ENCODE measurements at regions not wholly inside any gene's neighbourhood (a gene's known extent, or its start where the extent isn't known, plus 50 kb on each side); places are given as distances from the start of the nearest gene placed in this dataset.
A peak's percentile ranks its signal among the peaks of the same experiment; 100 is the strongest.

DNA sequence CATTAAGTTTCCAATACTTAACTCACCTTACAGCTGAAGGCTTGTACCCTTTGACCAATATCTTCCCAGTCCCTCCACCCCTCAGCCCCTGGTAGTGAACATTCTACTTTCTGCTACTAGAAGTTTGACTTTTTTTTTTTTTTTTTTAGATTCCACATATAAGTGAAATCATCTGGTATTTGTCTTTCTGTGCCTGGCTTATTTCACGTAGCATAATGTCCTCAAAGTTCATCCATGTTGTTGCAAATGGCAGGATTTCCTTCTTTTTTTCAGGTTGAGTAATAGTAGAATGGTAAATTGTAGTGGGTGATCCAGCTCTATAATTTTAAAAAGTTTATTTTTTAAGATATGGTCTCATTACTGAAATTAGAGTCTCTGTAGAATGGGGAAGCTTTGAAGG, 316.0 kb downstream of the MTX2 start (continued):
- TF ChIP-seq, protein P1, sequence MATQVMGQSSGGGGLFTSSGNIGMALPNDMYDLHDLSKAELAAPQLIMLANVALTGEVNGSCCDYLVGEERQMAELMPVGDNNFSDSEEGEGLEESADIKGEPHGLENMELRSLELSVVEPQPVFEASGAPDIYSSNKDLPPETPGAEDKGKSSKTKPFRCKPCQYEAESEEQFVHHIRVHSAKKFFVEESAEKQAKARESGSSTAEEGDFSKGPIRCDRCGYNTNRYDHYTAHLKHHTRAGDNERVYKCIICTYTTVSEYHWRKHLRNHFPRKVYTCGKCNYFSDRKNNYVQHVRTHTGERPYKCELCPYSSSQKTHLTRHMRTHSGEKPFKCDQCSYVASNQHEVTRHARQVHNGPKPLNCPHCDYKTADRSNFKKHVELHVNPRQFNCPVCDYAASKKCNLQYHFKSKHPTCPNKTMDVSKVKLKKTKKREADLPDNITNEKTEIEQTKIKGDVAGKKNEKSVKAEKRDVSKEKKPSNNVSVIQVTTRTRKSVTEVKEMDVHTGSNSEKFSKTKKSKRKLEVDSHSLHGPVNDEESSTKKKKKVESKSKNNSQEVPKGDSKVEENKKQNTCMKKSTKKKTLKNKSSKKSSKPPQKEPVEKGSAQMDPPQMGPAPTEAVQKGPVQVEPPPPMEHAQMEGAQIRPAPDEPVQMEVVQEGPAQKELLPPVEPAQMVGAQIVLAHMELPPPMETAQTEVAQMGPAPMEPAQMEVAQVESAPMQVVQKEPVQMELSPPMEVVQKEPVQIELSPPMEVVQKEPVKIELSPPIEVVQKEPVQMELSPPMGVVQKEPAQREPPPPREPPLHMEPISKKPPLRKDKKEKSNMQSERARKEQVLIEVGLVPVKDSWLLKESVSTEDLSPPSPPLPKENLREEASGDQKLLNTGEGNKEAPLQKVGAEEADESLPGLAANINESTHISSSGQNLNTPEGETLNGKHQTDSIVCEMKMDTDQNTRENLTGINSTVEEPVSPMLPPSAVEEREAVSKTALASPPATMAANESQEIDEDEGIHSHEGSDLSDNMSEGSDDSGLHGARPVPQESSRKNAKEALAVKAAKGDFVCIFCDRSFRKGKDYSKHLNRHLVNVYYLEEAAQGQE (IDR thresholded peaks at IDR 0.05) = no peak
- no peak for TF ChIP-seq RCOR1 (IDR thresholded peaks at IDR 0.05; ENCODE audit: low read depth, low read length)
- TF ChIP-seq FOSL2 (IDR thresholded peaks at IDR 0.05) = no peak
- no peak for TF ChIP-seq FOSL2 (CRISPR knock-in tag; IDR thresholded peaks at IDR 0.05)

DNA sequence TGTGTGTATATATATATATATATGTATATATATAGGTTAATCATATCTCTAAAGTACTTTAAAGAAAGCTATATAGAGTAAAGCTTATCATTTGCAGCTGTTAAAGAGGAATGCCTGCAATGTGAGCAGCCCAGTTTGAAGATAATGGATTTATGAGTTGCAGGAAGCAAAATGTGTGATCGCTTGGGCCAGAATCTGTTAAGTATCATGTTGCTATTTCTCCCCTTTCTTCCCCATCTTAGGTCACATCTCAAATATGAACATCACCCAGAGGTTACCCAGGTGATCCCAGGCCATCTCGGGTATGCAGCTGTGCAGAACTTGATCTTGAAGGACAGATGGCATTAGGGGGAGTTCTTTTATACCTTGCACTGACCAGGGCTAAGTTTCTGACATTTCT, 316.5 kb downstream of the MTX2 start:
- ATAC-seq (no peak), FAIRE-seq (no peak), DNase-seq (ENCODE audit: low read depth in 1 of 2, low spot score in 1 of 2) (no peak)
- TF ChIP-seq HOXA7 (CRISPR knock-in tag; IDR thresholded peaks at IDR 0.05) (no peak), POLR2AphosphoS2 (conservative IDR thresholded peaks at IDR 0.05; ENCODE audit: low read length) (no peak)
- Histone ChIP-seq H3K9me3 (no peaks in the 10 kb centered on the region), H3K27ac (0 out of 6 replicates have a peak overlapping the region, but pooled peaks of 1 of the 2 experiments have one; percentile 27), H3K4me1 (peaks cover 31% of the 10 kb centered on the region), H3K4me2 (no peak overlapping the region), H3K4me3 (no peak overlapping the region)
- ChIA-PET CTCF (interaction anchor here (0.9 to 1.4 kb wide), 6 partner anchors 22 to 131 kb away, joined by 3 to 5 read pairs (median 3); no protein-coding TSS in a partner anchor), POLR2A (no interaction called here)
- 71% methylated on average over 2 of the region's 2 CpGs for WGBS (ENCODE audit: missing lambda C conversion rate)

- TF ChIP-seq RCOR1 (IDR thresholded peaks at IDR 0.05; ENCODE audit: low read depth, low read length) (no peak), POLR2AphosphoS2 (conservative IDR thresholded peaks at IDR 0.05; ENCODE audit: low read length) (no peak), POLR2A (IDR thresholded peaks at IDR 0.05; ENCODE audit: low read length) (no peak), JUN (IDR thresholded peaks at IDR 0.05) (no peak), KDM1A (IDR thresholded peaks at IDR 0.05; ENCODE audit: low read depth) (no peak), ZFP36 (IDR thresholded peaks at IDR 0.05; ENCODE audit: borderline replicate concordance, partially characterized antibody) (no peak), TFCP2L1 (CRISPR knock-in tag; IDR thresholded peaks at IDR 0.05) (no peak)
- ChIA-PET CTCF (interaction anchor here (0.8 to 1.5 kb wide), 6 partner anchors 9 to 63 kb away, joined by 4 to 5 read pairs (median 4); no protein-coding TSS in a partner anchor), POLR2A (no interaction called here)
- ATAC-seq (no peak), FAIRE-seq (no peak), DNase-seq (ENCODE audit: low read depth in 1 of 2, low spot score in 1 of 2) (no peak)
- 76% methylated on average over 7 of the region's 7 CpGs for WGBS (ENCODE audit: missing lambda C conversion rate)
- Histone ChIP-seq H3K9me3 (no peaks in the 10 kb centered on the region), H3K4me3 (no peak overlapping the region), H3K27ac (no peak overlapping the region), H3K4me2 (no peak overlapping the region), H3K4me1 (peaks cover 11% of the 10 kb centered on the region)
These were observed 320.0 kb downstream of the MTX2 start for GRCh38 chr2:176589287-176589686.

- CTCF ChIA-PET = interaction anchor here (0.8 to 1.5 kb wide), 6 partner anchors 14 to 449 kb away, joined by 3 to 4 read pairs (median 4); no protein-coding TSS in a partner anchor
- FAIRE-seq (no peak), ATAC-seq (no peak), DNase-seq (ENCODE audit: low read depth in 1 of 2, low spot score in 1 of 2) (no peak)
- Histone ChIP-seq H3K27ac (no peak overlapping the region), H3K4me2 (no peak overlapping the region), H3K4me1 (peaks cover 5% of the 10 kb centered on the region), H3K9me3 (no peaks in the 10 kb centered on the region), H3K4me3 (no peak overlapping the region)
- POLR2A ChIA-PET = no interaction called here
- TF ChIP-seq HDAC2 (IDR thresholded peaks at IDR 0.05) (no peak), SMC3 (IDR thresholded peaks at IDR 0.05) (no peak), RCOR1 (IDR thresholded peaks at IDR 0.05; ENCODE audit: low read depth, low read length) (no peak)
- WGBS (ENCODE audit: missing lambda C conversion rate) = 77% methylated on average over 11 of the region's 11 CpGs
These were observed 320.7 kb downstream of the MTX2 start for GRCh38 chr2:176589825-176590440.

- Histone ChIP-seq H3K27ac (no peak overlapping the region), H3K9me3 (no peaks in the 10 kb centered on the region), H3K4me3 (no peak overlapping the region), H3K4me2 (no peak overlapping the region), H3K4me1 (no peaks in the 10 kb centered on the region)
- POLR2A ChIA-PET = no interaction called here
- CTCF ChIA-PET = interaction anchor here (1.0 kb wide), 1 partner anchor 452 kb away, joined by 7 read pairs; no protein-coding TSS in a partner anchor
- DNase-seq (ENCODE audit: low read depth in 1 of 2, low spot score in 1 of 2) (no peak), FAIRE-seq (no peak), ATAC-seq (no peak)
- 72% methylated on average over 6 of the region's 6 CpGs for WGBS (ENCODE audit: missing lambda C conversion rate)
- TF ChIP-seq CBX8 (IDR thresholded peaks at IDR 0.05) (no peak), SREBF2 (IDR thresholded peaks at IDR 0.05) (no peak), ZC3H11A (IDR thresholded peaks at IDR 0.05) (no peak), ZFP36 (IDR thresholded peaks at IDR 0.05; ENCODE audit: borderline replicate concordance, partially characterized antibody) (no peak), RARB (CRISPR knock-in tag; IDR thresholded peaks at IDR 0.05) (no peak), ATOH8 (CRISPR knock-in tag; IDR thresholded peaks at IDR 0.05; ENCODE audit: low read depth) (no peak), MYC (IDR thresholded peaks at IDR 0.05; ENCODE audit: borderline replicate concordance, low read length) (no peak)
- TF ChIP-seq, protein P2, sequence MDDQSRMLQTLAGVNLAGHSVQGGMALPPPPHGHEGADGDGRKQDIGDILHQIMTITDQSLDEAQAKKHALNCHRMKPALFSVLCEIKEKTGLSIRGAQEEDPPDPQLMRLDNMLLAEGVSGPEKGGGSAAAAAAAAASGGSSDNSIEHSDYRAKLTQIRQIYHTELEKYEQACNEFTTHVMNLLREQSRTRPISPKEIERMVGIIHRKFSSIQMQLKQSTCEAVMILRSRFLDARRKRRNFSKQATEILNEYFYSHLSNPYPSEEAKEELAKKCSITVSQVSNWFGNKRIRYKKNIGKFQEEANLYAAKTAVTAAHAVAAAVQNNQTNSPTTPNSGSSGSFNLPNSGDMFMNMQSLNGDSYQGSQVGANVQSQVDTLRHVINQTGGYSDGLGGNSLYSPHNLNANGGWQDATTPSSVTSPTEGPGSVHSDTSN (IDR thresholded peaks at IDR 0.05) = no peak
- TF ChIP-seq, protein P1 (IDR thresholded peaks at IDR 0.05) = no peak
These were observed 323.0 kb downstream of the MTX2 start for GRCh38 chr2:176592216-176592615.

Data from A549 (cell line).